ENCODE measurements at regions not wholly inside any gene's neighbourhood (a gene's known extent, or its start where the extent isn't known, plus 50 kb on each side); places are given as distances from the start of the nearest gene placed in this dataset.

DNA sequence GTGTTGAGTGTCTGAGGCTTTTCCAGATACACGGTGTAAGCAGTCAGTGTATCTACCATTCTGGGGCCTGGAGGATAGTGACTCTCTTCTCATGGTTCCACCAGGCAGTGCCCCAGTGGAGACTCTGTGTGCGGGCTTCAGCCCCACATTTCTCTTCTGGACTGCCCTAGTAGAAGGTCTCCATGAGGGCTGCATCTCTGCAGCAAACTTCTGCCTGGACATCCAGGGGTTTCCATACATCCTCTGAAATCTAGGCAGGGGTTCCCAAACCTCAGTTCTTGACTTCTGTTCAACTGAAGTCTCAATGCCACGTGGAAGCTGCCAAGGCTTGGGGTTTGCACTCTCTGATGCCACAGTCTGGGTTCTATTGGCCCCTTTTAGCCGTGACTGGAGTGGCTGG is 256.6 kb upstream of the ITGA1 start:
- Histone ChIP-seq H3K4me3 (no peak overlapping the region), H3K9me3 (no peaks in the 10 kb centered on the region), H3K36me3 (no peaks in the 10 kb centered on the region), H3K27me3 (no peaks in the 10 kb centered on the region)
- DNase-seq = no peak

DNA sequence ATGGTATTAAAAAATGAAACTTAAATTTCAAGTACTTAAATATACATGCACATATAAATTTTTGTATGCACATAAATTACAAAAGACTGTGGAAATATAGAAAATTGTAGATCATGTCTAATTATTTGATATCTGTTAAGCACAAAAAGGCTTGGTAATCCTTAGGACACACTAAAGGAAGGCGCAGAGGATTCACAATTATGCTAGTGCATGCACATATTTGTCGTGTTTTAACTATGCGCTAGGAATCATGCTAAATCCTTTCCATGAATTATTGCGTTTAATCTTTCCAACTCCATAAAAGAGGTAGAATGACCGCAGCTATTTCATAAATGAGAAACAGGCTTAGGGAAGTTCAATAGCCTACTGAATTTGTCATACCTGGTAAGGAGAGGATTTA is 244.1 kb upstream of the ITGA1 start:
- Histone ChIP-seq H3K36me3 (no peaks in the 10 kb centered on the region), H3K27me3 (no peaks in the 10 kb centered on the region)

DNA sequence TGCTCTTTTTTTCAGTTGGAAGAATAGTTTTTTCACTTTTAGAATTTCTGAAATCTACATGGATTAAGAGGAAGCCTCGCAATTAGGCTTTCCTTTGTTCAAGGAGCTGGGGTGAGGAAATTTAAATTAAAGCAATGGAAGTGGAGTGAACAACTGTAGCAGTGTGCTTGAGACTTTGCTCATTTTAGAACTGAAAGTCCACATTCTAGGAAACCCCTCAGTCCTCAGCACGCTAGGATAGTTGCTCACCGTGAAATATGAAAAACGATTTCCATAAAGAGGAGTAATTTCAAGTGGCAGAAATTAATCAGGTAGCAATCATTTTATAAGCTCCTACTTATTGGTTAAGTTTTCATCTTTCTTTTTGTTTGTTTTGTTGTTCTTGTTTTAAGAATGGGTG is 243.0 kb upstream of the ITGA1 start:
- no peak overlapping the region for H3K4me3 ChIP-seq
- H3K36me3 ChIP-seq = no peaks in the 10 kb centered on the region
- DNase-seq = no peak
- H3K9me3 ChIP-seq = no peaks in the 10 kb centered on the region
- no peaks in the 10 kb centered on the region for H3K27me3 ChIP-seq

More for the DNA sequence above, 244.1 kb upstream of the ITGA1 start:
- no peak overlapping the region for H3K4me3 ChIP-seq
- DNase-seq = no peak
- no peaks in the 10 kb centered on the region for H3K9me3 ChIP-seq

DNA sequence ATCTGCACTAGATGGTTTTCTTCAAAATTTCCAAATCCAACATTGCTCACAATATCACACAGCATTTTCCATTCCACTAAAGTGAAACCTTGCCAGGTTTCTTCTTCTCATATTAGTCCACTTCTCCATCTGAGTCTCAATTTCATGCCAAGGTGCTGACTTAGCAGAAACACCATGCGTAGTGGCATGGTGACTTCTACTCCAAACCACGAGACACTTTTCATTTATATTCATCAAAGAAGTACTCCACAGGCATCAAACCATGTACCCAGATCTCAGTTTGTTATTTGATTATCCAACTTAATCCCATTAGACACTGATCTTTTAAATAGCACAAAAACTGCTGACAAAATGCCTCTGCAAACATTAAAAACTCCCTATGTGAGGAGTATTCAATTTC is 233.4 kb upstream of the ITGA1 start:
- no peak overlapping the region for H3K4me3 ChIP-seq
- H3K36me3 ChIP-seq = no peaks in the 10 kb centered on the region

GRCh38 chr5:52560366-52560765 is 227.3 kb upstream of the ITGA1 start:
- H3K36me3 ChIP-seq = no peaks in the 10 kb centered on the region
- no peaks in the 10 kb centered on the region for H3K9me3 ChIP-seq
- no peaks in the 10 kb centered on the region for H3K27me3 ChIP-seq
- no peak for DNase-seq
- no peak overlapping the region for H3K4me3 ChIP-seq

More for the DNA sequence above, 233.4 kb upstream of the ITGA1 start:
- DNase-seq = no peak
- H3K9me3 ChIP-seq = no peaks in the 10 kb centered on the region
- no peaks in the 10 kb centered on the region for H3K27me3 ChIP-seq

GRCh38 chr5:52562473-52562872 is 225.2 kb upstream of the ITGA1 start:
- no peak for DNase-seq
- no peaks in the 10 kb centered on the region for H3K36me3 ChIP-seq
- H3K27me3 ChIP-seq = no peaks in the 10 kb centered on the region

DNA sequence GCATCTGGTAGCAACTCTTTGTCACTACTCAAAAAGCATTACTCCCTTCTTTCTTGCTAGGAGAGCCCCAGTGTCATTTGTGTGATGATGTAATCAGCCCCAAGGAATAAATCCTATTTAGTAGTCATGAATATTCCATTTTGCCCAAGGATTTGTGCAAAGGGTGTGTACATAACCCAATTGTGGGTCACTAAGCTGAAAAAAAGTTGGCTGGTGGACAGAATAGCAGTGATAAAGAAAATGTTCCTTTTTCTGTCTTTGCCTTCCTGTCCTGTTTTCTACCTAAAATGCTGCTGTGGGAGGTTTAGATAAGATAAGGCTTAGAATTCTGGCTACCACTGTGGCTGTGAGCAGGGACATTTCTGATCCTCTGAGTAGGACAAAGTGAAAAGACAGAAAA is 223.1 kb upstream of the ITGA1 start:
- DNase-seq = no peak
- Histone ChIP-seq H3K9me3 (no peaks in the 10 kb centered on the region), H3K4me3 (no peak overlapping the region), H3K27me3 (no peaks in the 10 kb centered on the region), H3K36me3 (no peaks in the 10 kb centered on the region)

More at GRCh38 chr5:52562473-52562872, 225.2 kb upstream of the ITGA1 start:
- no peaks in the 10 kb centered on the region for H3K9me3 ChIP-seq
- no peak overlapping the region for H3K4me3 ChIP-seq

GRCh38 chr5:52577546-52577945 is 210.2 kb upstream of the ITGA1 start:
- Histone ChIP-seq H3K9me3 (no peaks in the 10 kb centered on the region), H3K4me3 (no peak overlapping the region), H3K36me3 (no peaks in the 10 kb centered on the region), H3K27me3 (no peaks in the 10 kb centered on the region)
- DNase-seq = no peak

- Histone ChIP-seq H3K4me3 (no peak overlapping the region), H3K36me3 (no peaks in the 10 kb centered on the region), H3K9me3 (no peaks in the 10 kb centered on the region), H3K27me3 (no peaks in the 10 kb centered on the region)
- DNase-seq = no peak
Measured at GRCh38 chr5:52579391-52579790, 208.3 kb upstream of the ITGA1 start.

GRCh38 chr5:52580921-52581320 is 206.8 kb upstream of the ITGA1 start:
- Histone ChIP-seq H3K27me3 (no peaks in the 10 kb centered on the region), H3K9me3 (no peaks in the 10 kb centered on the region), H3K36me3 (no peaks in the 10 kb centered on the region), H3K4me3 (no peak overlapping the region)
- DNase-seq = peak; percentile 91

DNA sequence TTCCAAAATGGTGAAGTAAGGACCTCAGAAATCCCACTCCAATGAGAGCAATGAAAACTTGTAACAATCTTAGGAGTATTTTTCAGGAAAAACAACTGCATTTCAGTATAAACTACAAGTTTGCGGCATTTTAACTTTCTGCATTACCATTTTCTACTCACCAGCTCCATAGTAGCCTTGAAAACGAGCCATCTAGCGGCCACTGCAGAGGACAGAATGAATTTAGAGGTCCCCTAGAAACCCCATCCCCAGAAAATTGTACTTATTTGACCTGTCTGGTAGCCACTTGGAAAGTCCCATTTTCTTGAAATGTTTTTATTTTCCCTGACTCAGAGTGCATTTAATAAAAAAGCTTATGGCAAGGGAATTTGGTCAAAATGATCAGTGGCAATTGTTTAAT is 205.4 kb upstream of the ITGA1 start:
- H3K27me3 ChIP-seq = no peaks in the 10 kb centered on the region
- DNase-seq = no peak
- no peaks in the 10 kb centered on the region for H3K36me3 ChIP-seq
- no peaks in the 10 kb centered on the region for H3K9me3 ChIP-seq
- no peak overlapping the region for H3K4me3 ChIP-seq

- no peaks in the 10 kb centered on the region for H3K36me3 ChIP-seq
Measured at GRCh38 chr5:52587131-52587530, 200.6 kb upstream of the ITGA1 start.

DNA sequence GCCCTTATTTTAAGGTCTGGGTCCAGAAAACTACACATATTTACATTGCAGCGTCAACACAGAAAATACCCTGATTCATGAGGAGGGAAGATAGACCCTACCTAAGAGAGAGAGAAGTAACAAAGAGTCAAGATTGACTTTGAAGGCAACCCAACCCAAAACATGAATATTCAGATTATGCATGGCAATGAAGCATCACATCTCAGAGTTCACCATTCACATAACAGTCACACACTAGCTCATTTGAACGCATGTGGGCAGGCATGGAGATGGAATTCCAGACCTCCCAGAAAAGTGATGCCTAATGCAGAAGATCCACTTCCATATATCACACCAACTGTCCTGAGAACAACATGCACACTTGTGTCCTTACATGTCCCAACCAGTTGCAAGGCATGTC is 190.1 kb upstream of the ITGA1 start:
- H3K4me3 ChIP-seq = no peak overlapping the region
- H3K36me3 ChIP-seq = no peaks in the 10 kb centered on the region
- DNase-seq = no peak
- 0 out of 2 replicates have a peak, but pooled peaks cover 2% of the 10 kb centered on the region for H3K27me3 ChIP-seq
- no peaks in the 10 kb centered on the region for H3K9me3 ChIP-seq

More at GRCh38 chr5:52587131-52587530, 200.6 kb upstream of the ITGA1 start:
- H3K4me3 ChIP-seq = no peak overlapping the region
- H3K27me3 ChIP-seq = no peaks in the 10 kb centered on the region
- no peak for DNase-seq
- H3K9me3 ChIP-seq = no peaks in the 10 kb centered on the region

DNA sequence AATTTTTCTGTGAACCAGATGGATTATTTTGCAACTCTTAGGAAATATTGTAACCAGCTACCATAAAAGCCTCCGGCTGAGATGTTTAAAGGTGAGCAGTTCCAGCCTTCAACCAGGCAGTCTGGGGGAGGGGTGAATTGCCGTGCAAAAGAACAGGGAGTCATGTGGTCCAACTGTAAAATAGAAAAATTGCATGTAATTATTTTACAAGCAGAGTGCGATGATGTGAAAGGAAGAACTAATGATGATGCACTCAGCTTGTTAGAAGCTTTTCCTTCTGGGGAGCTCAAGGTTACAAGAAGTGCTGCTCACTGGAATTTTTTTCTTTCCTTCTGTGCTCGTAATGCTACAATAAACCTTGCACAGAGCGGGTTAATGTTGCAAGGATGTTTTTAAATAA is 188.7 kb upstream of the ITGA1 start:
- DNase-seq = no peak
- 0 out of 2 replicates have a peak, but pooled peaks cover 2% of the 10 kb centered on the region for H3K27me3 ChIP-seq
- no peaks in the 10 kb centered on the region for H3K36me3 ChIP-seq
- H3K9me3 ChIP-seq = no peaks in the 10 kb centered on the region
- H3K4me3 ChIP-seq = no peak overlapping the region

- no peak for DNase-seq
- no peak overlapping the region for H3K4me3 ChIP-seq
- 0 out of 2 replicates have a peak, but pooled peaks cover 2% of the 10 kb centered on the region for H3K27me3 ChIP-seq
- H3K36me3 ChIP-seq = no peaks in the 10 kb centered on the region
- no peaks in the 10 kb centered on the region for H3K9me3 ChIP-seq
Measured at GRCh38 chr5:52603778-52604554, 183.8 kb upstream of the ITGA1 start.

- Histone ChIP-seq H3K4me3 (no peak overlapping the region), H3K27me3 (no peaks in the 10 kb centered on the region), H3K9me3 (no peaks in the 10 kb centered on the region), H3K36me3 (no peaks in the 10 kb centered on the region)
- no peak for DNase-seq
Measured at GRCh38 chr5:52605317-52606313, 182.1 kb upstream of the ITGA1 start.

GRCh38 chr5:52607227-52607824 is 180.4 kb upstream of the ITGA1 start:
- Histone ChIP-seq H3K4me3 (no peak overlapping the region), H3K27me3 (no peaks in the 10 kb centered on the region), H3K36me3 (no peaks in the 10 kb centered on the region), H3K9me3 (no peaks in the 10 kb centered on the region)
- no peak for DNase-seq
